ENCODE measurements at regions not wholly inside any gene's neighbourhood (a gene's known extent, or its start where the extent isn't known, plus 50 kb on each side); places are given as distances from the start of the nearest gene placed in this dataset.

DNA sequence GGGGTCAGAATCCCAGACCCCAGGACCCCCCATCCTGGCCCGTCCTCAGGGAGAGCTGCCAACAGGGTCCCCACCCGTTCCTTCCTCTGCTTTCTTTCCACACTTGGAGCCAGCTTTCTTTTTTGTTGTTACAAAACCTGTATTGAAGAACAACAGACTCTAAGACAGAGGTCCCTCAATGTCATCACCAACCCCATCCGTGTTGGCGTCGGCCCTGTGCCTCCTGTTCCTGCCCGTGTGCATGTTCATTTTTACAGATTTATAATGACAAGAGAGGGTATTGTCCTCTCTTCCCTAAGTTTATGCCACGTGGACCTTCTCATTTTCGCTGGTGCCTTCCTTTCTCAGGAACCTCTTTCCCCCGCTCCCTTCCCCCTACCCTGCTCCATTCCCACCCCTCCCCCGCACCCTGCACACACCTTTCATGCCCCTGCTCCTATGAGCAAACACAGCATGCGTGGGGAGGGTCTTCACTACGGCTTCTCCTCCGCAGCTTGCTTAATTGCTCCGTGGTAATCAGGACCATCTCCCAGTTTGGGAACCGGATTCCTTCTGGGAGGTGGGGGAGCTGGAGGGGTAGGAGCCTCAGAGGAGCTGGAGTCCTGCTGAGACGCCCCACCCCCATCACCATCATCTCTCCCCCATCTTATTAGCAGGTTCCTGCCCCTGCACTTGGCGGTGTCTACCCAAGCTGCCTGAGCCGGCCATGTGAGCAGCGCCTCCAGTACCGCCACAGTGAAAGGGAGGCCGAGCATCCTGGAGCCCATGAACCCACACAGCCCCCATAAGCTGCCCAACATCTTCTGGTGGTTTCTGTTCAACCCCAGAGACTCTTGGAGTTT is 88.0 kb upstream of the INSIG1 start:
- TF ChIP-seq EZH2 (IDR thresholded peaks at IDR 0.05; ENCODE audit: borderline replicate concordance, low read depth, low read length, severe bottlenecking): no peak
- TF ChIP-seq, protein P1, sequence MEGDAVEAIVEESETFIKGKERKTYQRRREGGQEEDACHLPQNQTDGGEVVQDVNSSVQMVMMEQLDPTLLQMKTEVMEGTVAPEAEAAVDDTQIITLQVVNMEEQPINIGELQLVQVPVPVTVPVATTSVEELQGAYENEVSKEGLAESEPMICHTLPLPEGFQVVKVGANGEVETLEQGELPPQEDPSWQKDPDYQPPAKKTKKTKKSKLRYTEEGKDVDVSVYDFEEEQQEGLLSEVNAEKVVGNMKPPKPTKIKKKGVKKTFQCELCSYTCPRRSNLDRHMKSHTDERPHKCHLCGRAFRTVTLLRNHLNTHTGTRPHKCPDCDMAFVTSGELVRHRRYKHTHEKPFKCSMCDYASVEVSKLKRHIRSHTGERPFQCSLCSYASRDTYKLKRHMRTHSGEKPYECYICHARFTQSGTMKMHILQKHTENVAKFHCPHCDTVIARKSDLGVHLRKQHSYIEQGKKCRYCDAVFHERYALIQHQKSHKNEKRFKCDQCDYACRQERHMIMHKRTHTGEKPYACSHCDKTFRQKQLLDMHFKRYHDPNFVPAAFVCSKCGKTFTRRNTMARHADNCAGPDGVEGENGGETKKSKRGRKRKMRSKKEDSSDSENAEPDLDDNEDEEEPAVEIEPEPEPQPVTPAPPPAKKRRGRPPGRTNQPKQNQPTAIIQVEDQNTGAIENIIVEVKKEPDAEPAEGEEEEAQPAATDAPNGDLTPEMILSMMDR (IDR thresholded peaks at IDR 0.05; ENCODE audit: borderline replicate concordance, extremely low read depth, low read length, poor library complexity, severe bottlenecking): no peak
